ENCODE measurements at regions not wholly inside any gene's neighbourhood (a gene's known extent, or its start where the extent isn't known, plus 50 kb on each side); places are given as distances from the start of the nearest gene placed in this dataset.

GRCh38 chr16:72711823-72712222, 336.1 kb downstream of the ZFHX3 start:
- TF ChIP-seq, protein P1, sequence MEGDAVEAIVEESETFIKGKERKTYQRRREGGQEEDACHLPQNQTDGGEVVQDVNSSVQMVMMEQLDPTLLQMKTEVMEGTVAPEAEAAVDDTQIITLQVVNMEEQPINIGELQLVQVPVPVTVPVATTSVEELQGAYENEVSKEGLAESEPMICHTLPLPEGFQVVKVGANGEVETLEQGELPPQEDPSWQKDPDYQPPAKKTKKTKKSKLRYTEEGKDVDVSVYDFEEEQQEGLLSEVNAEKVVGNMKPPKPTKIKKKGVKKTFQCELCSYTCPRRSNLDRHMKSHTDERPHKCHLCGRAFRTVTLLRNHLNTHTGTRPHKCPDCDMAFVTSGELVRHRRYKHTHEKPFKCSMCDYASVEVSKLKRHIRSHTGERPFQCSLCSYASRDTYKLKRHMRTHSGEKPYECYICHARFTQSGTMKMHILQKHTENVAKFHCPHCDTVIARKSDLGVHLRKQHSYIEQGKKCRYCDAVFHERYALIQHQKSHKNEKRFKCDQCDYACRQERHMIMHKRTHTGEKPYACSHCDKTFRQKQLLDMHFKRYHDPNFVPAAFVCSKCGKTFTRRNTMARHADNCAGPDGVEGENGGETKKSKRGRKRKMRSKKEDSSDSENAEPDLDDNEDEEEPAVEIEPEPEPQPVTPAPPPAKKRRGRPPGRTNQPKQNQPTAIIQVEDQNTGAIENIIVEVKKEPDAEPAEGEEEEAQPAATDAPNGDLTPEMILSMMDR (conservative IDR thresholded peaks at IDR 0.05) = no peak
- no peak for TF ChIP-seq ZFX (IDR thresholded peaks at IDR 0.05)

All from C4-2B (cell line).